ENCODE measurements at regions not wholly inside any gene's neighbourhood (a gene's known extent, or its start where the extent isn't known, plus 50 kb on each side); places are given as distances from the start of the nearest gene placed in this dataset.

DNA sequence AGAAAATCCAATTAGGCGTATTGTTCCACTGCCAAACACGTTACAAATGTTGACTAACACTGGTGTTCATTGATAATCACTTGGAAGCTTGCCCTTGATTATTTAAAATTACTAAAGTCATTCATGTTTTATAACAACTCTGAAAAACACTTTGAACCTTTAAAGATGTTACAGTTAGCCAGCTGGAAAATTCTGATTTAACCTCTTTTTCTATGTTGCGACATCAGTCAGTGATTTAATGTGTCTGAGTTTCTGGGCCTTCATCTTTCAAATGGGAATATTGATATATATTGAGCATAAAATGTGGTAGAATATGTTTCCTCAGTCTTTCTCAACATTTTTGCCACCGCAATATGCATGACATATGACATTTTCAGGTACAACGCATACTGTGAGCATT lies 274.1 kb upstream of the TENM3 start:
- TF ChIP-seq, protein P1, sequence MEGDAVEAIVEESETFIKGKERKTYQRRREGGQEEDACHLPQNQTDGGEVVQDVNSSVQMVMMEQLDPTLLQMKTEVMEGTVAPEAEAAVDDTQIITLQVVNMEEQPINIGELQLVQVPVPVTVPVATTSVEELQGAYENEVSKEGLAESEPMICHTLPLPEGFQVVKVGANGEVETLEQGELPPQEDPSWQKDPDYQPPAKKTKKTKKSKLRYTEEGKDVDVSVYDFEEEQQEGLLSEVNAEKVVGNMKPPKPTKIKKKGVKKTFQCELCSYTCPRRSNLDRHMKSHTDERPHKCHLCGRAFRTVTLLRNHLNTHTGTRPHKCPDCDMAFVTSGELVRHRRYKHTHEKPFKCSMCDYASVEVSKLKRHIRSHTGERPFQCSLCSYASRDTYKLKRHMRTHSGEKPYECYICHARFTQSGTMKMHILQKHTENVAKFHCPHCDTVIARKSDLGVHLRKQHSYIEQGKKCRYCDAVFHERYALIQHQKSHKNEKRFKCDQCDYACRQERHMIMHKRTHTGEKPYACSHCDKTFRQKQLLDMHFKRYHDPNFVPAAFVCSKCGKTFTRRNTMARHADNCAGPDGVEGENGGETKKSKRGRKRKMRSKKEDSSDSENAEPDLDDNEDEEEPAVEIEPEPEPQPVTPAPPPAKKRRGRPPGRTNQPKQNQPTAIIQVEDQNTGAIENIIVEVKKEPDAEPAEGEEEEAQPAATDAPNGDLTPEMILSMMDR (IDR thresholded peaks at IDR 0.05) = no peak
- Mint-ChIP-seq H3K4me1 (peaks cover 9% of the 10 kb centered on the region), H3K4me3 (no peak overlapping the region), H3K9me3 (peaks cover 0 to 7% (median under 1%) of the 10 kb centered on the region in 7 donors), H3K27ac (no peak overlapping the region), H3K36me3 (no peaks in the 10 kb centered on the region), H3K27me3 (ENCODE audit: low read depth in 3 of 3) (peaks cover 0 to 3% (median 0%) of the 10 kb centered on the region in 3 donors)
- no peaks in the 10 kb centered on the region for H3K36me3 ChIP-seq (replicated peaks in 1 of 2; ENCODE audit: control insufficient read depth in 1 of 2, insufficient read depth in 2 of 2, low read length in 2 of 2)
- WGBS (ENCODE audit: insufficient coverage) = no CpG with 5 or more reads among the region's 5 CpGs
- no peak overlapping the region for H3K4me2 ChIP-seq (replicated peaks; ENCODE audit: extremely low read depth, low read length, poor library complexity, severe bottlenecking)
- H3K4me3 ChIP-seq (replicated peaks in 1 of 3; ENCODE audit: low read depth in 2 of 3, low read length in 3 of 3) = no peak overlapping the region
- intact Hi-C loops (cut with micrococcal nuclease) = no loop called here
- H4K20me1 ChIP-seq (ENCODE audit: insufficient read depth, low read length) = no peaks in the 10 kb centered on the region
- no peak overlapping the region for H2AFZ ChIP-seq (ENCODE audit: insufficient read depth, low read depth, low read length, poor library complexity, severe bottlenecking)
- H3K27ac ChIP-seq (ENCODE audit: low read depth in 1 of 2, low read length in 2 of 2) = no peak overlapping the region
- no peak for DNase-seq
- peaks cover 0 to 4% of the 10 kb centered on the region in 2 donors for H3K9me3 ChIP-seq (replicated peaks in 1 of 2; ENCODE audit: control insufficient read depth in 1 of 2, insufficient read depth in 1 of 2, low read length in 2 of 2)
- H3K4me1 ChIP-seq (ENCODE audit: control insufficient read depth in 1 of 2, insufficient read depth in 2 of 2, low read length in 2 of 2) = no peaks in the 10 kb centered on the region
- no peaks in the 10 kb centered on the region for H3K27me3 ChIP-seq (ENCODE audit: control insufficient read depth in 2 of 2, insufficient read depth in 2 of 2, low read length in 2 of 2)
- no peak overlapping the region for H3K9ac ChIP-seq (ENCODE audit: insufficient read depth, low read length, poor library complexity, severe bottlenecking)
- H3K79me2 ChIP-seq (ENCODE audit: insufficient read depth, low read length) = no peaks in the 10 kb centered on the region

DNA sequence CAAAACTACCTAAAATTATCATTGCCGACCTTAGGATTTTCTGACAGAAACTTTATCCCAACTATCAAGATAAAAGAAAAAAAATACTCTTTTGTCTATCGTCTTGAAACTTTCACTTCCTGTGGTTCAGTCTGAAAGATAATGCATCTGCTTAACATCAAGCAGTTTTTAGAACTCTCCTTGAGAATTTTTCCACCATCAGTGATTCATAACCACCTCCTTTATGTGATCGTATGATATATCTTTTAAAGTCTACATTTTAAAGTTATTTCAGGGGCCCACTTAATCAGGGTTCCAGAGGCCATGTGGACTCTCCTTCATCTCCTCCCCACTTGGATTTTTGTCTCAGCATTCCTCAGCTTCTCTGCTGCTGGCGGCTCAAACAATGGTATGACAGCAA lies 272.8 kb upstream of the TENM3 start:
- H3K27ac ChIP-seq (ENCODE audit: low read depth in 1 of 2, low read length in 2 of 2) = no peak overlapping the region
- H3K79me2 ChIP-seq (ENCODE audit: insufficient read depth, low read length) = no peaks in the 10 kb centered on the region
- Mint-ChIP-seq H3K36me3 (no peaks in the 10 kb centered on the region), H3K9me3 (peaks cover 0 to 13% (median 3%) of the 10 kb centered on the region in 7 donors), H3K27me3 (ENCODE audit: low read depth in 3 of 3) (peaks cover 0 to 3% (median 0%) of the 10 kb centered on the region in 3 donors), H3K4me1 (peaks cover 9% of the 10 kb centered on the region), H3K27ac (no peak overlapping the region), H3K4me3 (no peak overlapping the region)
- H3K27me3 ChIP-seq (ENCODE audit: control insufficient read depth in 2 of 2, insufficient read depth in 2 of 2, low read length in 2 of 2) = no peaks in the 10 kb centered on the region
- peaks cover 0 to 8% of the 10 kb centered on the region in 2 donors for H3K9me3 ChIP-seq (replicated peaks in 1 of 2; ENCODE audit: control insufficient read depth in 1 of 2, insufficient read depth in 1 of 2, low read length in 2 of 2)
- no peaks in the 10 kb centered on the region for H4K20me1 ChIP-seq (ENCODE audit: insufficient read depth, low read length)
- no peak overlapping the region for H3K9ac ChIP-seq (ENCODE audit: insufficient read depth, low read length, poor library complexity, severe bottlenecking)
- H3K4me1 ChIP-seq (ENCODE audit: control insufficient read depth in 1 of 2, insufficient read depth in 2 of 2, low read length in 2 of 2) = no peaks in the 10 kb centered on the region
- no peak overlapping the region for H3K4me2 ChIP-seq (replicated peaks; ENCODE audit: extremely low read depth, low read length, poor library complexity, severe bottlenecking)
- intact Hi-C loops (cut with micrococcal nuclease) = no loop called here
- no peak for DNase-seq
- TF ChIP-seq, protein P1 (IDR thresholded peaks at IDR 0.05) = no peak
- H3K4me3 ChIP-seq (replicated peaks in 1 of 3; ENCODE audit: low read depth in 2 of 3, low read length in 3 of 3) = no peak overlapping the region
- H3K36me3 ChIP-seq (replicated peaks in 1 of 2; ENCODE audit: control insufficient read depth in 1 of 2, insufficient read depth in 2 of 2, low read length in 2 of 2) = no peaks in the 10 kb centered on the region
- no CpG with 5 or more reads among the region's 4 CpGs for WGBS (ENCODE audit: insufficient coverage)
- H2AFZ ChIP-seq (ENCODE audit: insufficient read depth, low read depth, low read length, poor library complexity, severe bottlenecking) = no peak overlapping the region

All from CD14-positive monocyte (primary cell).